HFFc6 (cell line): ENCODE measurements at regions not wholly inside any gene's neighbourhood (a gene's known extent, or its start where the extent isn't known, plus 50 kb on each side); places are given as distances from the start of the nearest gene placed in this dataset.

Experiments used
- DNase-seq: peaks from one replicate; pipeline ENCODE4 v3.0.0-alpha.2; 2018
- H3K27ac Mint-ChIP-seq: 2 replicates; pipeline ENCODE4 v1.8.0; 2020; ENCODE audit warnings: mild to moderate bottlenecking, mixed read lengths
- H3K27me3 Mint-ChIP-seq: 2 replicates; pipeline ENCODE4 v1.8.0; 2021; ENCODE audit warnings: mild to moderate bottlenecking, moderate library complexity, mixed read lengths; ENCODE audit not compliant: insufficient read depth
- H3K36me3 Mint-ChIP-seq: 2 replicates; pipeline ENCODE4 v1.8.0; 2021; ENCODE audit warnings: low read depth, mixed read lengths
- H3K4me1 Mint-ChIP-seq: 2 replicates; pipeline ENCODE4 v1.8.0; 2020; ENCODE audit warnings: low read depth, mixed read lengths
- H3K4me3 Mint-ChIP-seq: 2 replicates; pipeline ENCODE4 v1.8.0; 2020; ENCODE audit warnings: mild to moderate bottlenecking, moderate library complexity, mixed read lengths
- H3K9me3 Mint-ChIP-seq: 2 replicates; pipeline ENCODE4 v1.8.0; 2020; ENCODE audit warnings: mild to moderate bottlenecking, mixed read lengths
- CTCF ChIP-seq: fragments of 200-600 bp; sonication (generic); IDR thresholded peaks from 2 replicates; pipeline ENCODE4 v1.5.0; 2021; ENCODE audit warnings: antibody characterized with exemption, mild to moderate bottlenecking

GRCh38 chr13:99845161-99845874 lies 126.2 kb downstream of the ZIC5 start:
- peaks cover 22% of the 10 kb centered on the region for H3K27me3 Mint-ChIP-seq
- no peak overlapping the region for H3K27ac Mint-ChIP-seq
- no peak for DNase-seq
- no peaks in the 10 kb centered on the region for H3K36me3 Mint-ChIP-seq
- TF ChIP-seq CTCF, result no peak
- no peaks in the 10 kb centered on the region for H3K9me3 Mint-ChIP-seq
- no peaks in the 10 kb centered on the region for H3K4me1 Mint-ChIP-seq
- no peak overlapping the region for H3K4me3 Mint-ChIP-seq

GRCh38 chr13:99844421-99844820 lies 127.1 kb downstream of the ZIC5 start:
- Mint-ChIP-seq H3K4me1 (no peaks in the 10 kb centered on the region), H3K27me3 (peaks cover 25% of the 10 kb centered on the region), H3K4me3 (no peak overlapping the region), H3K36me3 (no peaks in the 10 kb centered on the region), H3K27ac (no peak overlapping the region), H3K9me3 (no peaks in the 10 kb centered on the region)
- no peak for DNase-seq
- no peak for TF ChIP-seq CTCF

GRCh38 chr13:99843872-99844271 lies 127.7 kb downstream of the ZIC5 start:
- H3K27me3 Mint-ChIP-seq, result peaks cover 26% of the 10 kb centered on the region
- TF ChIP-seq CTCF, result no peak
- H3K4me3 Mint-ChIP-seq, result no peak overlapping the region
- H3K36me3 Mint-ChIP-seq, result no peaks in the 10 kb centered on the region
- H3K27ac Mint-ChIP-seq, result no peak overlapping the region
- no peak for DNase-seq
- H3K4me1 Mint-ChIP-seq, result no peaks in the 10 kb centered on the region
- H3K9me3 Mint-ChIP-seq, result no peaks in the 10 kb centered on the region

- Mint-ChIP-seq H3K36me3 (no peaks in the 10 kb centered on the region), H3K4me3 (no peak overlapping the region), H3K9me3 (no peaks in the 10 kb centered on the region), H3K4me1 (no peaks in the 10 kb centered on the region), H3K27ac (no peak overlapping the region), H3K27me3 (peaks cover 18% of the 10 kb centered on the region)
- no peak for DNase-seq
- TF ChIP-seq CTCF, result no peak
Measured at GRCh38 chr13:99842405-99842804, 129.2 kb downstream of the ZIC5 start.

- no peak for TF ChIP-seq CTCF
- Mint-ChIP-seq H3K36me3 (no peaks in the 10 kb centered on the region), H3K4me3 (no peak overlapping the region), H3K27me3 (peaks cover 14% of the 10 kb centered on the region), H3K4me1 (no peaks in the 10 kb centered on the region), H3K27ac (no peak overlapping the region), H3K9me3 (no peaks in the 10 kb centered on the region)
- no peak for DNase-seq
Measured at GRCh38 chr13:99836291-99836690, 135.3 kb downstream of the ZIC5 start.
